ENCODE measurements at regions not wholly inside any gene's neighbourhood (a gene's known extent, or its start where the extent isn't known, plus 50 kb on each side); places are given as distances from the start of the nearest gene placed in this dataset.

DNA sequence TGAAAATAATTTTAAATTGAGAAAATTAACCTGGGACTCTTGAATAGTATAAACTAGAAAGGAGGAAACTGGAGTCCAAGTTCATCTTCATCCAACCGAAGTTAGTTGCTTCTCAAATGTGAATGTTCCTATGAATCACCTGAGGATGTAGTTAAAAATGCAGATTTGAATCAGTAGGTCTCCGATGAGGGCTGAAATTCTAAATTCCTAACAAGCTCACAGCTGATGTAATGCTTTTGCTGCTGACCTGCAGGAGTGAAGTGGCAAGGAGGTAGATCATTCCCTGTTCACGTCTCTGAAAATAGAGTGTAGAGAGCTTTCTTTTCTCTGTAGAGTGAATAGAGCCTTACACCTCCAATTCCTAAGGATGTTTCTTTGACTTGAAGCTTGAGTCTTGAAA lies 685.5 kb downstream of the CPS1 start:
- no peak for DNase-seq

DNA sequence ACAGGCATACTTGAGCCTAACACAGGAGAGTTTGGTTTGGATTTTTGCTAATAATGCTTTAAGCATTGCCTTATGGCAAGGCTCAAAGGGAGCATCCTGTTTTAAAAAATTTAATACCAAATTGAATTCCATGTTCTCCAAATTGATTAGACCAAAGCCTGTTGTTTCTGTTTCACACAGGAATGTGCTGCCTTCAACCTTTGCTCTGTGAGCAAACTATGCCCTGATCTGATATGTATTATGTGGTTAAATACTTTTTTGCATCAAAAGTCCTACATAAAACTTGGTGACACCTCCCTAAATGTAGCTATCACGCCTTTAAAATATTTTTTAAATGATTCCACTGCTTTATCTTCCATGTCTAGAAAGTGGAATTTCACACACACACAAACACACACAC lies 691.4 kb downstream of the CPS1 start:
- DNase-seq, result no peak

DNA sequence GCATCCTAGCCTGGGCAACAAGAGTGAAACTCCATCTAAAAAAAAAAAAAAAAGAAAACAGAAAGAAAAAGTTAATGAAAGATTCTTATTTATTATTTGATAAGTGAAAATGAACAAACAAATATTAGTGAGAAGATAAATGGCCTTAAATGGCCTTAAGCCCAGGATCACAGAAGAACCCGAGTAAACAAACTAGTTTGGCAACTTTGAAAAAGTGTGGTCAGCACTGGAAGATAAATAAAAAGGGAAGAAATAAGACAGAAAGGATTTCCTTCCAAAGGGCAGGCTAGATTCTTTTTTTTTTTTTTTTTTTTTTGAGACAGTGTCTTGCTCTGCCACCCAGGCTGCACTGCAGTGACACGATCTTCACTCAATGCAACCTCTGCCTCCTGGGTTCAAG lies 692.4 kb downstream of the CPS1 start:
- DNase-seq, result no peak

DNA sequence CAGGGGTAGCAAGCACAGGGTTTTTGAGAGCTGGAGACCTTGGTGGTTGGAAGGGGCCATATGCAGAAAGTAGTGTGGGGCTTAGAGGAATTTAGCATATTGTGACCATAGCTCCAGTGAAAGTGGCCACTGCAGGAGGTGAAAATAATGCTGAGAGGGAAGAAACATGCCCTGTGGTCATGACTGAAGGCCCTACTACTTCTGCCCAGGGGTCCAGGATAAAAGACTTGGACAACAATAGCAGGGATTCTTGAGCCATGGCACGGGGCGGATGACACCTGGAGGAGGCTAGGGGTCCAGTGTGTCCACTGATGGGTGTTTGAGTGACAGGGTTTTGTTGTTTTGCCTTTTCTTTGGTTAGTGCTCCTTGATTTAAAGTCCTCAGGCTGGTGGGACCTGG lies 694.6 kb downstream of the CPS1 start:
- no peak for DNase-seq

DNA sequence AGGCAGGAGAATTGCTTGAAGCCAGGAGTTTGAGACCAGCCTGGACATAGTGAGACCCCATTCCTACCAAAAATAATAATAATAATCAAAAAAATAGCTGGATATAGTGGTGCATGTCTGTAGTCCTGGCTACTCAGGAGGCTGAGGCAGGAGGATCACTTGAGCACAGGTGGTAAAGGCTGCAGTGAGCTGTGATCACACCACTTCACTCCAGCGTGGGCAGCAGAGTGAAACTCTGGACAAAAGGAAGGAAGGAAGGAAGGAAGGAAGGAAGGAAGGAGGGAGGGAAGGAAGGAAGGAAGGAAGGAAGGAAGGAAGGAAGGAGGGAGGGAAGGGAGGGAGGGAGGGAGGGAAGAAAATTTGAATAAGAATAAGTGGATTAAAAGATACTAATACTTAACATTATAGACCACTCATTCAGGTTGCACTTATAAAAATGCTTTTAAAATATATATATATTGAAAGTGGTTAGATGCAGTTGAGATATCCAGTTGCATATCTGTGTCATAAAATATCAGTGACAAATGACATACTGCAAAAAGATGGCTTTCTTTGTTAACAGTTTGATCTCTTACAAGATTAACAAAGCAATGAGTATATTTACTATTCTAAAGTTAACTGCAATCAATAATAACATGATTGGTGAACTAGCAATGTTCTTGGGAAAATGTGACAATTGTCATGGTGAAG lies 702.4 kb downstream of the CPS1 start:
- DNase-seq, result no peak

DNA sequence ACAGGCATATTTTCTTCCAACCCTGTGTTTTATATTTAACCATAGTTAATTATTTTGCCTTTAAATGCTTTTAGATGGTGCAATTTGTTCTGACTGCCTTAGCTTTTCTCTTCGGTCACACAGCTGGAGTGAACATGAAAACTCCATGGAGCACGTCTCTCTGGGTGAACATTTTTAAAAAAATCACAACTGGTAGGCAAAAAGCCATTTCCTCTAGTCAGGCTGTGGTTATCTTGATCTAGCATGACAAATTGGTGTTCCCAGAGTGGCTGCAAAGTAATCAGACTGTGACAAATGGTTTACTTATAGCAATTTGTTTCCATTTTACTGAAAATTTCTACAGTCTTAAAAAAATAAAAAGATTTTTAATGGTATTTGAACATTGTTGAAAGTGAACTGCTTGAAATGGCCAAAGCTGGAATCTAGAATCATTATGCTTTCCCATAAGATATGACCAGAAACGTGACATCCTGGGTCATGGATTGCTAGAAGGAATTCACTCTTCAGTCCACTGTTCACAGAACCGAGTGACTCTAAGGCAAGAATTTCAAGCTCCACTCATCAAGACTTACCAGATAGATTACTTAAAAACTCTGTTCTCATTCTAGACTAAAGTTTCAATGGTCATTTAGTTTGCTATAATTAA lies 703.6 kb downstream of the CPS1 start:
- no peak for DNase-seq

DNA sequence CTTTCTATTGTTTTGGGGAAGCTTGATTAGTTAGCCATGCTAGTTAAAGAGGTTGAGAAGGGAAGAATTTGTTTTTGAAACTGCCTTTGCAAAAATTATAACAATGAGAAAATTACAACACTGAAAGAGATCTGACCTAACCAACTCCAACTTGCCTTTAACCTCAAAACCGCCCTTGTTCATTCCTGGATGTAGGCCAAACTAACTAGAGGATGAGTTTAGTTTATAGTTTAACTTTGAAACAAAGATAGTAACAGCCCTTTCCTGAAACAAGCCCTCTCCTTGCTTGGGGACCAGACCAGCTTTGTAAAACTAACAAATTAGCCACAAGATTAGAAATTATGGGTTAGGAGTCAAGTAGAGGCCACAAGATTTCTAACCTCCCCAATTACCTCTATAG lies 713.9 kb downstream of the CPS1 start:
- no peak for DNase-seq

DNA sequence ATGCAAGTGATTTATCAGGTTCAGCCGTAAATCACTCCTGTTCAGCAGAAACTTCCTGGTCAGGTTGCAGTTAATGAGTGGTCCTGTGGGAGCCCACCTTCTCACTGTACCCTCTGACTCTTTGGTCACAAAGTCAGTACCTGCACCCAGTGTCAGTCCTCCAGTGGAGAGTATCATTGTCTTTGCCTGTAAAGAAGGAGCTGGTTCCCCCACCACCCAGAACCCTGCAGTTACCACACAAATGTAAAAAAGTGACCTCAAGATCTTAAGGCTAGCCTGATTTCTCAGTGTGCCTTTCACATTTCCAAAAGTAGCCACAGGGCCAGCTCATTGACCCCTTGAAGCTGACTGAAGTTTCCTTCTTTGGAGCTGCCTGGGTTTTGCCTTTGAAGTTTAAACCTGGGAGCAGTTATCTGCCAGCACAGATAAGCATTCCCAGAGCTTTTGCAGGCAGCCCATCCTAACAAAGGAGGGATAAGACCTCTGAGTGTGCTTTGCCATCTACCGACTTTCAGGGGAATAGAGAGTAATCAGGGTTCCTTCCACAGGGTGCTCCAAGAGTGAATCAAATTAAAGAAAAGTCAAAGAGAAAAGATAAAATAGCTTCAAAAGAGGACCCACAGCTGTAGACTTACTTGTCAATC lies 725.2 kb downstream of the CPS1 start:
- no peak for DNase-seq

DNA sequence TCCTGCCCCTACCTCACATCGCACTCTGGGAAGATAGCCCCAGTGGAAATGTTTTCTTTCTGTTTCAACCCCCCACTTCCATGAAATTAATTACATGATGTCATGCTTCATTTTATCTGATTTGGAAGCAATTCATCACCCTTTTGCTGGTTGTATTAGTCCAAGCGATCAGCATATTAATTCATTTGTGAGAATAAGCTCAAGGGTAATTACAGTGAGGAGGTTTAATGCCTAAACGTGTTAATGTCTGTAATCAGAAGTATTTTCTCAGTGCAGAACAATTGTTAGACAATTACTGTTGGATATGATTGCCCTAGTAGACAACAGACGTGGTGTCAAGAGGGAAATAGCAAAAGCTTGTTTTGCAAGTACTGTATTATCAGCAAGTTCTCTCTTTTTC lies 746.3 kb downstream of the CPS1 start:
- no peak for DNase-seq

DNA sequence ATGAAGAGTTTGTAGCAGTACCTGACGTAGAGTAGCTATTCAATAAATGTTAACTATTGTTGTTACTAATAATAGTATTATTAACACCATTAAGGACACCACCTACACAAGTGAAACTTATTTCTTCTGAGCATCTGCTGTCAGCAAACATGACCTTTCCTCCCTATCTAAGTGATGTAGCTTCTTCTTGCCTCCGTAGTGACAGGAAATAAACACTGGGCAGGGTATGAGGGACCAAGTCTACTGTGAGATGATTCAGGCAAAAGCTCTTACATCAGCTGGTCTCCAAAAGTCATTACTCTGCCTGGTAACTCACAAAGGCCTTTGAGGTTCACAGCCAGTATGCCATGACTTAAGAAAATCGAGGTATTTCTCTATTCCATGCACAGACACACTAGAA lies 750.5 kb downstream of the CPS1 start:
- no peak for DNase-seq

Data from CD4-positive, alpha-beta T cell treated with Interleukin-6 for 4 hours (primary cell).